K562 (cell line): ENCODE measurements at regions not wholly inside any gene's neighbourhood (a gene's known extent, or its start where the extent isn't known, plus 50 kb on each side); places are given as distances from the start of the nearest gene placed in this dataset.

Source experiments
- CBX1 ChIP-seq: sonication (generic); IDR thresholded peaks from 2 replicates; pipeline ENCODE4 v1.6.1; 2016; ENCODE audit warnings: antibody characterized with exemption, low read depth, mild to moderate bottlenecking
- EZH2 ChIP-seq: IDR thresholded peaks from 2 replicates; pipeline ENCODE4 v1.6.1; 2012; ENCODE audit warnings: low read depth, mild to moderate bottlenecking, inconsistent platforms, low read length, borderline replicate concordance
- PTRF ChIP-seq: fragments of 450-650 bp; IDR thresholded peaks from 2 replicates; pipeline ENCODE4 v1.6.1; 2016; ENCODE audit warnings: mild to moderate bottlenecking, missing genetic modification characterization, missing compliant biosample characterization
- RB1 ChIP-seq: fragments of 450-650 bp; IDR thresholded peaks from 2 replicates; pipeline ENCODE4 v1.6.1; 2017; ENCODE audit warnings: low read depth, mild to moderate bottlenecking
- SETDB1 ChIP-seq: IDR thresholded peaks from one replicate; pipeline ENCODE4 v1.6.1; 2012; ENCODE audit warnings: low read length, control low read depth, inconsistent platforms
- ZNF12 ChIP-seq: sonication (generic); formaldehyde crosslinking; IDR thresholded peaks from 2 replicates; pipeline ENCODE4 v1.4.0; 2020; ENCODE audit warnings: mild to moderate bottlenecking, missing genetic modification reagents
- ZNF274 ChIP-seq: IDR thresholded peaks from 2 replicates; pipeline ENCODE4 v1.6.1; 2011; ENCODE audit warnings: low read depth, mild to moderate bottlenecking, low read length, moderate library complexity, borderline replicate concordance
- TF ChIP-seq, protein P1 (sequence below): IDR thresholded peaks from 3 replicates; pipeline ENCODE4 v1.6.1; 2011; ENCODE audit warnings: borderline replicate concordance, mild to moderate bottlenecking; ENCODE audit not compliant: insufficient read length, insufficient read depth
- TF ChIP-seq, protein P2 (sequence below): IDR thresholded peaks from 2 replicates; pipeline ENCODE4 v1.6.1; 2014; ENCODE audit warnings: antibody characterized with exemption
- TF ChIP-seq, protein P3 (sequence below): fragments of 250-450 bp; sonication (Bioruptor Pico); IDR thresholded peaks from 2 replicates; pipeline ENCODE4 v1.5.0; 2021

DNA sequence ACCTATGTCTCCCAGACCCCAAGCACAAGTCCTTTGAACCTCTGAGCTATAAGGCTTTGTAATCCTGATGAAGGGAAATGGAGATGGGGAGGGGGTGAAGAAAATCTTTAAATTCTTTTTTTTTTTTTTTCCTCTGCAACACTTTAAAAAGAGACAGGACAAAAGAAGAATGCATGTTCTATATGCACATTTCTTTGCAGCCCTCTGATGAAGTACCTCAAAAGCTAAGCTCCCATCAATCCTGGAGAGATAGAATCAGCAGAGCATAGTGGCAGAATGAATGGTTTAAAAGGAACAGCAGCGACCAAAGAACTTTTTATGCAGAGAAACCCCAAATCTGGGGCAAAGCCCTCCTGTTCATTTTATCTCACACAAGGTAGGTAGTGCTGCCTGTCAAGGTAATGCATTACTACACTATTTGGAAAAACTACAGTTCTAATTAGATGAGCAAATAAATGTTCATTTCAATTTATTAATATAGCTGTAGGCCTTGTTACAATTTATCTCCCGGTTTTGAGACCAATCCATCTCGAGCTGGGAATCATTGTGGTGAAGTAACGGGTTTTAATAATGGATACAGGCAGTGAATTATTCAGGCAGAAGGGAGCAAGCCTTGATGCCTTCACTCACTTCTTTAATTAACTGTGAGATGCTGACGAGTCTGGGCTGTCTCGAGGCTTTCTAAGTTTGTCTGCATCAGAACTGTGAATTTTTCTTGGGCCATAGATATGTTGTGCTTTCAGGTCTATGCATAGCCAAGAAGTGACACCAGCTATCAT is 173.5 kb upstream of the ZNF608 start:
- TF ChIP-seq CBX1 = no peak
- no peak for TF ChIP-seq SETDB1
- TF ChIP-seq PTRF (tag) = no peak
- TF ChIP-seq, protein P1, sequence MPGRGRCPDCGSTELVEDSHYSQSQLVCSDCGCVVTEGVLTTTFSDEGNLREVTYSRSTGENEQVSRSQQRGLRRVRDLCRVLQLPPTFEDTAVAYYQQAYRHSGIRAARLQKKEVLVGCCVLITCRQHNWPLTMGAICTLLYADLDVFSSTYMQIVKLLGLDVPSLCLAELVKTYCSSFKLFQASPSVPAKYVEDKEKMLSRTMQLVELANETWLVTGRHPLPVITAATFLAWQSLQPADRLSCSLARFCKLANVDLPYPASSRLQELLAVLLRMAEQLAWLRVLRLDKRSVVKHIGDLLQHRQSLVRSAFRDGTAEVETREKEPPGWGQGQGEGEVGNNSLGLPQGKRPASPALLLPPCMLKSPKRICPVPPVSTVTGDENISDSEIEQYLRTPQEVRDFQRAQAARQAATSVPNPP = no peak
- TF ChIP-seq RB1 = no peak
- TF ChIP-seq, protein P2, sequence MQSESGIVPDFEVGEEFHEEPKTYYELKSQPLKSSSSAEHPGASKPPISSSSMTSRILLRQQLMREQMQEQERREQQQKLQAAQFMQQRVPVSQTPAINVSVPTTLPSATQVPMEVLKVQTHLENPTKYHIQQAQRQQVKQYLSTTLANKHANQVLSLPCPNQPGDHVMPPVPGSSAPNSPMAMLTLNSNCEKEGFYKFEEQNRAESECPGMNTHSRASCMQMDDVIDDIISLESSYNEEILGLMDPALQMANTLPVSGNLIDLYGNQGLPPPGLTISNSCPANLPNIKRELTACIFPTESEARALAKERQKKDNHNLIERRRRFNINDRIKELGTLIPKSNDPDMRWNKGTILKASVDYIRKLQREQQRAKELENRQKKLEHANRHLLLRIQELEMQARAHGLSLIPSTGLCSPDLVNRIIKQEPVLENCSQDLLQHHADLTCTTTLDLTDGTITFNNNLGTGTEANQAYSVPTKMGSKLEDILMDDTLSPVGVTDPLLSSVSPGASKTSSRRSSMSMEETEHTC = no peak
- TF ChIP-seq EZH2 = no peak
- TF ChIP-seq ZNF12 = no peak
- TF ChIP-seq ZNF274 = no peak
- TF ChIP-seq, protein P3, sequence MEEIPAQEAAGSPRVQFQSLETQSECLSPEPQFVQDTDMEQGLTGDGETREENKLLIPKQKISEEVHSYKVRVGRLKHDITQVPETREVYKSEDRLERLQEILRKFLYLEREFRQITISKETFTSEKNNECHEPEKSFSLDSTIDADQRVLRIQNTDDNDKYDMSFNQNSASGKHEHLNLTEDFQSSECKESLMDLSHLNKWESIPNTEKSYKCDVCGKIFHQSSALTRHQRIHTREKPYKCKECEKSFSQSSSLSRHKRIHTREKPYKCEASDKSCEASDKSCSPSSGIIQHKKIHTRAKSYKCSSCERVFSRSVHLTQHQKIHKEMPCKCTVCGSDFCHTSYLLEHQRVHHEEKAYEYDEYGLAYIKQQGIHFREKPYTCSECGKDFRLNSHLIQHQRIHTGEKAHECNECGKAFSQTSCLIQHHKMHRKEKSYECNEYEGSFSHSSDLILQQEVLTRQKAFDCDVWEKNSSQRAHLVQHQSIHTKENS = no peak
